OCI-LY7 (cell line): ENCODE measurements at regions not wholly inside any gene's neighbourhood (a gene's known extent, or its start where the extent isn't known, plus 50 kb on each side); places are given as distances from the start of the nearest gene placed in this dataset.

ENCODE experiments used
- CTCF ChIP-seq: fragments of 200-600 bp; sonication (generic); conservative IDR thresholded peaks from 2 replicates; pipeline ENCODE4 v1.5.1; 2014; ENCODE audit warnings: mild to moderate bottlenecking, antibody characterized with exemption, low read length, moderate library complexity, mixed read lengths
- EZH2phosphoT487 ChIP-seq: fragments of 200-600 bp; sonication (generic); IDR thresholded peaks from 2 replicates; pipeline ENCODE4 v1.6.1; 2018; ENCODE audit warnings: low read depth, borderline replicate concordance, mild to moderate bottlenecking, mixed run types, antibody characterized with exemption, low read length, moderate library complexity, mixed read lengths

- TF ChIP-seq CTCF: no peak
- no peak for TF ChIP-seq EZH2phosphoT487
Measured at GRCh38 chr20:7586481-7586880, 353.8 kb downstream of the HAO1 start.
